Dedifferentiated amniotic fluid mesenchymal stem cell (primary cell): ENCODE measurements at regions not wholly inside any gene's neighbourhood (a gene's known extent, or its start where the extent isn't known, plus 50 kb on each side); places are given as distances from the start of the nearest gene placed in this dataset.
"Not testable (repeated sequence)": the region's sequence is repeated elsewhere in the genome, so short reads cannot be mapped to it uniquely, and the experiment has no call there.

Experiments used
- DNase-seq: peaks from one replicate; pipeline ENCODE4 v3.0.0-alpha.2; 2016; ENCODE audit errors: extremely low spot score

GRCh38 chr6:103791458-103791857 lies 1068.3 kb downstream of the HACE1 start:
- no peak for DNase-seq

- no peak for DNase-seq
These were observed 1075.6 kb downstream of the HACE1 start for GRCh38 chr6:103784117-103784516.

- no peak for DNase-seq
These were observed 1076.4 kb downstream of the HACE1 start for GRCh38 chr6:103783329-103783728.

GRCh38 chr6:103769431-103769830 lies 1090.3 kb downstream of the HACE1 start:
- no peak for DNase-seq

- DNase-seq: no peak
These were observed 1109.1 kb downstream of the HACE1 start for GRCh38 chr6:103750603-103751002.

- DNase-seq: no peak
These were observed 1125.7 kb downstream of the HACE1 start for GRCh38 chr6:103734016-103734415.

- no peak for DNase-seq
These were observed 1130.1 kb downstream of the HACE1 start for GRCh38 chr6:103729658-103730057.

GRCh38 chr6:103723438-103724322 lies 1136.0 kb downstream of the HACE1 start:
- no peak for DNase-seq

GRCh38 chr6:103722683-103723082 lies 1137.0 kb downstream of the HACE1 start:
- no peak for DNase-seq

- no peak for DNase-seq
These were observed 1137.8 kb downstream of the HACE1 start for GRCh38 chr6:103721923-103722322.

- DNase-seq: no peak
These were observed 1139.3 kb downstream of the HACE1 start for GRCh38 chr6:103720393-103720792.

GRCh38 chr6:103719545-103719944 lies 1140.2 kb downstream of the HACE1 start:
- DNase-seq: no peak

- no peak for DNase-seq
These were observed 1144.5 kb downstream of the HACE1 start for GRCh38 chr6:103715269-103715668.

GRCh38 chr6:103709236-103709635 lies 1150.5 kb downstream of the HACE1 start:
- DNase-seq: not testable (repeated sequence)

- DNase-seq: no peak
These were observed 1152.0 kb downstream of the HACE1 start for GRCh38 chr6:103707596-103708325.

- DNase-seq: no peak
These were observed 1160.0 kb downstream of the HACE1 start for GRCh38 chr6:103699769-103700168.

GRCh38 chr6:103687430-103687829 lies 1172.3 kb downstream of the HACE1 start:
- DNase-seq: no peak

- no peak for DNase-seq
These were observed 1179.6 kb downstream of the HACE1 start for GRCh38 chr6:103680116-103680515.

- DNase-seq: no peak
These were observed 1182.4 kb downstream of the HACE1 start for GRCh38 chr6:103677290-103677689.

GRCh38 chr6:103675807-103676406 lies 1183.8 kb downstream of the HACE1 start:
- DNase-seq: no peak

- DNase-seq: no peak
These were observed 1184.9 kb downstream of the HACE1 start for GRCh38 chr6:103674790-103675189.

GRCh38 chr6:103672169-103672568 lies 1187.5 kb downstream of the HACE1 start:
- DNase-seq: no peak

GRCh38 chr6:103629613-103630012 lies 1230.1 kb downstream of the HACE1 start:
- no peak for DNase-seq
